ENCODE measurements at regions not wholly inside any gene's neighbourhood (a gene's known extent, or its start where the extent isn't known, plus 50 kb on each side); places are given as distances from the start of the nearest gene placed in this dataset.

DNA sequence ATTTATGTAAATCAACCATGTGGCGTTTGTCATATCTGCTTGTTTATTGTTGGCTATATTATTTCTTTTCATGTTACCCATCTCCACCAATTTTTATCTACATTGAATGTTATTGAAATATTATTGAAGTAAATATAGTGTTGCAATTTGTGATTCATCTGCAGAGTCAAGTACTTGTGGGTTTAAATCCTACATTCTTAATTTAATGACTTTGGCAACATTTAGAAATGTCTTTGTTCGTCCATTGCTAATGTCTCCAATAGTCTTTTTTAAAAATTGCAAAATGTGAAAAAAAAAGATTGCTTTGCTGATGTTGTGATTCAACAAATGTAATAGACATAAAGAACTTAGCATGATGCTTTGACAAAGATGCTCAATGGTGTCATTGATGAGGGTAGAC lies 1572.8 kb upstream of the PIK3C3 start:
- DNase-seq: no peak
- ChIA-PET POLR2A (no interaction called here), CTCF (no interaction called here)
- Mint-ChIP-seq H3K4me3 (ENCODE audit: unreplicated experiment) (no peak overlapping the region), H3K36me3 (ENCODE audit: insufficient read depth, unreplicated experiment) (no peaks in the 10 kb centered on the region), H3K4me1 (ENCODE audit: low read depth, unreplicated experiment) (no peaks in the 10 kb centered on the region), H3K9me3 (ENCODE audit: unreplicated experiment) (no peaks in the 10 kb centered on the region), H3K27ac (ENCODE audit: unreplicated experiment) (no peak overlapping the region), H3K27me3 (ENCODE audit: insufficient read depth, unreplicated experiment) (peaks cover 4% of the 10 kb centered on the region)
- BruUV-seq (replicated peaks): no TSS peak
- intact Hi-C loops (cut with micrococcal nuclease; ENCODE audit: unreplicated experiment): no loop called here
- Histone ChIP-seq H3K9me3 (no peaks in the 10 kb centered on the region), H3K27me3 (replicated peaks; ENCODE audit: control insufficient read depth, insufficient read depth, low read length) (no peaks in the 10 kb centered on the region), H3K4me3 (ENCODE audit: low read depth, low read length) (no peak overlapping the region), H3K36me3 (ENCODE audit: control insufficient read depth, insufficient read depth, low read length) (no peaks in the 10 kb centered on the region), H3K4me1 (no peaks in the 10 kb centered on the region)
- TF ChIP-seq CTCF (IDR thresholded peaks at IDR 0.05; ENCODE audit: insufficient read depth in 1 of 2, low read depth in 1 of 2, low read length in 1 of 2, severe bottlenecking in 1 of 2, unreplicated experiment in 1 of 2): no peak

DNA sequence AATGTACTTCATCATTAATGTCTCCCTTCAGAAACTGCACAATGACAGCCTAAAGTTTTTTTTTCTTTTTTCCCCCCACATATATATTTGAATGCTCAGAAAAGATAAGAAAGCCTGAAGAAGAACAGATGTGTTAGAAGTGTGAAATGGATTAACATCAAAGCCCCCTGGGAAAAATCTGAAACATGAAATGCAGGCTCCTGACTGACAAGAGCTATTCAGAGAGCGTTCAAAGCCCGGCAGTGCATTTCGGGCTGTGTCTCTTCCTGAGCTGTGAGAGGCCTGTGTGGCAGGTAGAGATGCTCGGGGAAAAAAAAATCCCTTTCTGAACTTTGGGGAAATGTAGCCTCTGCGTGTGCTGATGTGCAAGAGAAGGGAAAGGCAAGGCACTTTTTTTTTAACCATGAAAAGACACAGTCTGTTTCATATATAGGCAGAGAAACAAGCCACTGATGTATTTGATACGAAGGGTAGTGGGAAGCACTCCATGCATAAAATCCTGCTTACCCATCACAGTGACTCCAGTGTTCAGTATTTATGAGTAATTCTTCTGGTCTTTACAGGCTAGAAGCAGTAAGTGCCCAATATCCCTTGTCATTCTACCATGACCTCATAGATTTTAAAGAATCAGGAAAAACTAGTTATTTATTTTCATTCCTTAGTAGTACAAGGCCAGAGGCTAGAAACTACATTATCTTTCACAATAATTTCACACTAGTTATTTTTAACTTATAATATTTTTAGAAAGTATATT lies 1574.2 kb upstream of the PIK3C3 start:
- DNase-seq: no peak
- no peak for TF ChIP-seq CTCF (IDR thresholded peaks at IDR 0.05; ENCODE audit: insufficient read depth in 1 of 2, low read depth in 1 of 2, low read length in 1 of 2, severe bottlenecking in 1 of 2, unreplicated experiment in 1 of 2)
- intact Hi-C loops (cut with micrococcal nuclease; ENCODE audit: unreplicated experiment): no loop called here
- Mint-ChIP-seq H3K27me3 (ENCODE audit: insufficient read depth, unreplicated experiment) (peaks cover 4% of the 10 kb centered on the region), H3K27ac (ENCODE audit: unreplicated experiment) (no peak overlapping the region), H3K36me3 (ENCODE audit: insufficient read depth, unreplicated experiment) (no peaks in the 10 kb centered on the region), H3K9me3 (ENCODE audit: unreplicated experiment) (no peaks in the 10 kb centered on the region), H3K4me1 (ENCODE audit: low read depth, unreplicated experiment) (no peaks in the 10 kb centered on the region), H3K4me3 (ENCODE audit: unreplicated experiment) (no peak overlapping the region)
- Histone ChIP-seq H3K4me3 (ENCODE audit: low read depth, low read length) (no peak overlapping the region), H3K27me3 (replicated peaks; ENCODE audit: control insufficient read depth, insufficient read depth, low read length) (no peaks in the 10 kb centered on the region), H3K36me3 (ENCODE audit: control insufficient read depth, insufficient read depth, low read length) (no peaks in the 10 kb centered on the region), H3K4me1 (no peaks in the 10 kb centered on the region), H3K9me3 (no peaks in the 10 kb centered on the region)
- ChIA-PET CTCF (no interaction called here), POLR2A (no interaction called here)
- BruUV-seq (replicated peaks): no TSS peak

DNA sequence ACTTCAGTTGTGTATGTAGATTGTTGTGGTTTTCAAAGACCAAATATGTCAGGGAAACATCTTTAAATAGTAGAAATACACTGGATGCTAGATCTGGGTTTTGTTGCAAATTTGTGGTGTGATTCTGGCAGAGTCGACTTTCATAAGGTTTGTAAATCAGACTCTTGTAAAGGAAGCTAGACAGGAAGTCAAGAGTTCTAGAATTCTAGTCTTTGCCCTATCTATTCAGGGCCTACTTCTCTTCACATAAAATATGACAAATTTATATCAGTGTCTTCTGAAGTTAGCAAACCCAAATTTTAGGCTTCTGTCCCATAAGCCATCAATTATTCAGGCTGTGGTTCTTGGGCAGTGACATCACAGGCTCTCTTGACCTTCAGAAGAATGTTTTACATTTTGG lies 1579.2 kb upstream of the PIK3C3 start:
- Mint-ChIP-seq H3K4me3 (ENCODE audit: unreplicated experiment) (no peak overlapping the region), H3K9me3 (ENCODE audit: unreplicated experiment) (no peaks in the 10 kb centered on the region), H3K36me3 (ENCODE audit: insufficient read depth, unreplicated experiment) (no peaks in the 10 kb centered on the region), H3K27ac (ENCODE audit: unreplicated experiment) (no peak overlapping the region), H3K27me3 (ENCODE audit: insufficient read depth, unreplicated experiment) (no peaks in the 10 kb centered on the region), H3K4me1 (ENCODE audit: low read depth, unreplicated experiment) (no peaks in the 10 kb centered on the region)
- POLR2A ChIA-PET: no interaction called here
- Histone ChIP-seq H3K36me3 (ENCODE audit: control insufficient read depth, insufficient read depth, low read length) (no peaks in the 10 kb centered on the region), H3K9me3 (no peaks in the 10 kb centered on the region), H3K27me3 (replicated peaks; ENCODE audit: control insufficient read depth, insufficient read depth, low read length) (no peaks in the 10 kb centered on the region), H3K4me1 (no peaks in the 10 kb centered on the region), H3K4me3 (ENCODE audit: low read depth, low read length) (no peak overlapping the region)
- intact Hi-C loops (cut with micrococcal nuclease; ENCODE audit: unreplicated experiment): no loop called here
- CTCF ChIA-PET: no interaction called here
- DNase-seq: no peak
- no TSS peak for BruUV-seq (replicated peaks)
- TF ChIP-seq CTCF (IDR thresholded peaks at IDR 0.05; ENCODE audit: insufficient read depth in 1 of 2, low read depth in 1 of 2, low read length in 1 of 2, severe bottlenecking in 1 of 2, unreplicated experiment in 1 of 2): no peak

Data from Caco-2 (cell line).